Sigmoid colon (tissue), 4 donors: ENCODE measurements at regions not wholly inside any gene's neighbourhood (a gene's known extent, or its start where the extent isn't known, plus 50 kb on each side); places are given as distances from the start of the nearest gene placed in this dataset.

Experiments used
- CTCF ChIP-seq, 4 experiments: fragments of 450-650 bp in 3 of 4; fragments of 200-600 bp in 1 of 4; IDR thresholded peaks; one replicate each; pipeline ENCODE4 v1.5.1; 2016 to 2019; ENCODE audit warnings: antibody characterized with exemption in 4 of 4, mild to moderate bottlenecking in 3 of 4, moderate library complexity in 2 of 4
- EP300 ChIP-seq, 4 donors: sonication (generic); formaldehyde crosslinking; IDR thresholded peaks; one replicate each; pipeline ENCODE4 v1.6.1; 2017; ENCODE audit warnings: antibody characterized with exemption in 4 of 4
- POLR2AphosphoS5 ChIP-seq, 4 donors: sonication (generic); formaldehyde crosslinking; IDR thresholded peaks; one replicate each; pipeline ENCODE4 v1.6.1; 2017; ENCODE audit warnings: antibody characterized with exemption in 4 of 4

GRCh38 chr4:74623041-74623440 is 171.3 kb downstream of the BTC start:
- TF ChIP-seq CTCF (IDR thresholded peaks at IDR 0.05): no peak
- no peak for TF ChIP-seq POLR2AphosphoS5 (IDR thresholded peaks at IDR 0.05)
- TF ChIP-seq EP300 (IDR thresholded peaks at IDR 0.05): no peak
